Heart left ventricle (tissue), 16 donors: ENCODE measurements at regions not wholly inside any gene's neighbourhood (a gene's known extent, or its start where the extent isn't known, plus 50 kb on each side); places are given as distances from the start of the nearest gene placed in this dataset.

Source experiments
- ATAC-seq, 4 donors: fragments of 200-7000 bp; cut with Tn5 transposase; one replicate each; pipeline ENCODE4 v1.9.1; 2020 to 2022; ENCODE audit warnings: moderate library complexity in 4 of 4, mild to moderate bottlenecking in 3 of 4, moderate number of reproducible peaks in 1 of 4
- DNase-seq, 5 donors: peaks; one replicate each; pipeline ENCODE4 v3.0.0-alpha.2; 2020
- H3K27ac ChIP-seq, 12 donors: fragments of 200-600 bp; sonication (generic) in 4 of 12; one replicate each; pipeline versions ENCODE4 v1.5.0 to v1.8.0; 2016 to 2022; ENCODE audit warnings: mild to moderate bottlenecking in 2 of 12
- H3K27me3 ChIP-seq, 9 donors: fragments of 200-600 bp; sonication (generic) in 2 of 9; one replicate each; pipeline versions ENCODE4 v1.5.1 to v1.8.0; 2016 to 2022; ENCODE audit warnings: mild to moderate bottlenecking in 3 of 9
- H3K36me3 ChIP-seq, 9 donors: fragments of 200-600 bp; sonication (generic) in 2 of 9; one replicate each; pipeline versions ENCODE4 v1.5.0 to v1.8.0; 2018 to 2022; ENCODE audit warnings: mild to moderate bottlenecking in 2 of 9
- H3K4me1 ChIP-seq, 12 donors: fragments of 200-600 bp; sonication (generic) in 4 of 12; one replicate each; pipeline versions ENCODE4 v1.5.0 to v1.8.0; 2016 to 2022; ENCODE audit warnings: mild to moderate bottlenecking in 3 of 12
- H3K4me3 ChIP-seq, 12 donors: fragments of 200-600 bp; sonication (generic) in 4 of 12; one replicate each; pipeline versions ENCODE4 v1.5.0 to v1.8.0; 2017 to 2022; ENCODE audit warnings: mild to moderate bottlenecking in 9 of 12, moderate library complexity in 4 of 12
- H3K9me3 ChIP-seq, 12 donors: fragments of 200-600 bp; sonication (generic) in 4 of 12; one replicate each; pipeline versions ENCODE4 v1.5.0 to v1.8.0; 2016 to 2022; ENCODE audit warnings: mild to moderate bottlenecking in 1 of 12
- POLR2A ChIP-seq, 2 donors: fragments of 450-650 bp; IDR thresholded peaks; one replicate each; pipeline ENCODE4 v1.6.1; 2017; ENCODE audit warnings: antibody characterized with exemption in 2 of 2, mild to moderate bottlenecking in 2 of 2, moderate library complexity in 2 of 2
- WGBS, 4 donors: extraction: QIAGEN DNeasy Blood & Tissue Kit in 2 of 4; methylation state at CpG; one replicate each; pipeline versions ENCODE4 v1.1.5 to v1.1.7; 2013 to 2018; 5-methylcytosine and 5-hydroxymethylcytosine counted together
- intact Hi-C, 10 donors: fragments of 100-400 bp; cut with DNase I; formaldehyde crosslinking; loops; one replicate each; pipeline versions ENCODE4 v1.11.1 to v1.14.2; 2022
- TF ChIP-seq, protein P1 (sequence below), 12 donors: fragments of 200-600 bp; sonication (generic) in 4 of 12; IDR thresholded peaks; one replicate each; pipeline versions ENCODE4 v1.5.0 to v1.8.0; 2018 to 2022; ENCODE audit warnings: antibody characterized with exemption in 12 of 12, mild to moderate bottlenecking in 5 of 12
- donor health status: ischemic (EF 13 %, LVEDD 7.1; RV severe dilation, severe dysfunction).
- donor health status: healthy with polysubstance abuse.
- donor health status: DM: no; HTN: yes; CAD: no.
- donor health status: DM: no; HTN: no; CAD: no.
- donor health status: ischemic (EF 25% LVEDD 6.9; RV normal size, moderate dysfunction).
- donor health status: ischemic (EF 25% LVEDD 5.7; RV mildly dilated, moderate dysfunction).
- donor health status: healthy.
- donor health status: DM: yes; HTN: yes; CAD: no.
- donor health status: ischemic (EF 35%, LVEDD 5.7; RV mildly dilated, moderate dysfunction).
- donor health status: nonischemic (EF 11% LVEDD 7.7; RV severe dilation, severe dysfunction).
- donor health status: DM: yes; HTN: yes; CAD: no.
- donor health status: PGD.
- donor health status: ischemic (EF 29% LVEDD 5.4; RV normal size, mild dysfunction).
- donor health status: nonischemic (EF 23%, LVEDD 6.1; RV moderate dilation, normal function).

DNA sequence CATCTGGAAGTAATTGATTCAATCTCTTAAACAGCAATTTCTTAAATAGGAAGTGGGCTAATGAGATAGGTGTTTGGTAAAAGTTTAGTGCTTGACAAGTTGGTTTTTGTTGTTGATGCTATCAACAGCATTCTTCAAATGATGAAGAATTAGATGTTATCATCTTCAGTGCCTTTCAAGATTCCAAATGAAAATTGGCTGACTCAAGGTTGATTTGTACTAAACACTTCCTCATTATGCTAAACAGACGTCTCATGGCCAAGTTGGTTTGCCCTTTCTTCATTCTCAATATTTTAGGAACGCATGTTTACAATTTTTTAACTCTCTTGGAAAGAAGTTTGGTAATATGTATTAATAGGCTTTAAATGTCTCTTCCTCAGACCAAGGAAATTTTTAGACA, 86.0 kb downstream of the MID1IP1 start:
- WGBS, 4 donors: 47 to 86% (median 54%) methylated on average over 2 of the region's 2 CpGs
- TF ChIP-seq, protein P1, sequence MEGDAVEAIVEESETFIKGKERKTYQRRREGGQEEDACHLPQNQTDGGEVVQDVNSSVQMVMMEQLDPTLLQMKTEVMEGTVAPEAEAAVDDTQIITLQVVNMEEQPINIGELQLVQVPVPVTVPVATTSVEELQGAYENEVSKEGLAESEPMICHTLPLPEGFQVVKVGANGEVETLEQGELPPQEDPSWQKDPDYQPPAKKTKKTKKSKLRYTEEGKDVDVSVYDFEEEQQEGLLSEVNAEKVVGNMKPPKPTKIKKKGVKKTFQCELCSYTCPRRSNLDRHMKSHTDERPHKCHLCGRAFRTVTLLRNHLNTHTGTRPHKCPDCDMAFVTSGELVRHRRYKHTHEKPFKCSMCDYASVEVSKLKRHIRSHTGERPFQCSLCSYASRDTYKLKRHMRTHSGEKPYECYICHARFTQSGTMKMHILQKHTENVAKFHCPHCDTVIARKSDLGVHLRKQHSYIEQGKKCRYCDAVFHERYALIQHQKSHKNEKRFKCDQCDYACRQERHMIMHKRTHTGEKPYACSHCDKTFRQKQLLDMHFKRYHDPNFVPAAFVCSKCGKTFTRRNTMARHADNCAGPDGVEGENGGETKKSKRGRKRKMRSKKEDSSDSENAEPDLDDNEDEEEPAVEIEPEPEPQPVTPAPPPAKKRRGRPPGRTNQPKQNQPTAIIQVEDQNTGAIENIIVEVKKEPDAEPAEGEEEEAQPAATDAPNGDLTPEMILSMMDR (IDR thresholded peaks at IDR 0.05): no peak
- no peak for TF ChIP-seq POLR2A (IDR thresholded peaks at IDR 0.05)
- no peaks in the 10 kb centered on the region for H3K27me3 ChIP-seq
- no peak overlapping the region for H3K27ac ChIP-seq
- no peaks in the 10 kb centered on the region for H3K9me3 ChIP-seq
- no peak for DNase-seq
- H3K4me1 ChIP-seq: no peaks in the 10 kb centered on the region
- intact Hi-C loops: no loop called here
- no peak for ATAC-seq
- H3K36me3 ChIP-seq: no peaks in the 10 kb centered on the region
- H3K4me3 ChIP-seq: no peak overlapping the region

DNA sequence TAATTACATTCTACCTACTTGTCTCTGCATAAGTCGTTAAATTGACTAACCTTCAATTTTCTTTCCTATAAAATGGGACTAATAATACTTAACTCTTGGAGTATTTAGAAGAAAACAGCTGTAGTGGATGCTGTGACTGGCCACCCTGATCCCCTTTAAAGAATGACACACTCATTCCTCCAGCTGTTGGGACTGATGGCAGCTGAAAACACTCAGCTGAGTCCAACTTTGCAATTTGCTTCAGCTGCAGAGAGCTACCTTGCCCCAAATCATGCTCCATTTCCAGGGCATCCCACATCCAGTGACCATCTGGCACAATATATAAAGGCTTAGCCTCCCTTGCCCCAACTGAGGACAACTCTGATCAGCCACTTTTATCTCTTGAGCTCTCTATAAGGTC, 89.1 kb downstream of the MID1IP1 start:
- TF ChIP-seq, protein P1 (IDR thresholded peaks at IDR 0.05): no peak
- TF ChIP-seq POLR2A (IDR thresholded peaks at IDR 0.05): no peak
- no peak overlapping the region for H3K27ac ChIP-seq
- WGBS, 4 donors: 66 to 92% (median 84%) methylated on average over 1 of the region's 1 CpG
- DNase-seq (no peak), ATAC-seq (peak in 1 of 4 donors; percentile 50)
- no peak overlapping the region for H3K4me3 ChIP-seq
- H3K4me1 ChIP-seq: no peaks in the 10 kb centered on the region
- intact Hi-C loops: no loop called here
- H3K27me3 ChIP-seq: peaks cover 0 to 4% (median 0%) of the 10 kb centered on the region in 9 donors
- H3K36me3 ChIP-seq: no peaks in the 10 kb centered on the region
- H3K9me3 ChIP-seq: no peaks in the 10 kb centered on the region

DNA sequence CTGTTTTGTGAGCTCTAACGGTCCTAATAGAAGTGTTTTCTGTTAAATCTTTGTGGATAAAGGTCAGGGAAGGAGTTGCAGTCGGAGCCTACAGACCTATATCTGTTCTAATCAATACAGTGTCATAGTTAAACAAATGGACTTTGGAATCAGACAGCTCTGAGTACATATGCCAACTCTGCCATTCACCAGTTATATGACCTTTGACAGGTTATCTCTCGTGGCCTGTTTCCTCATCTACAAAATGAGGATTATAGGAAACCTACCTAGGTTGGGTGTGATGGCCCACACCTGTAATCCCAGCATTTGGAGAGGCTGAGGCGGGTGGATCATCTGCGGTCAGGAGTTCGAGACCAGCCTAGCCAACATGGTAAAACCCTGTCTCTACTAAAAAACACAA, 89.7 kb downstream of the MID1IP1 start:
- ATAC-seq: no peak
- no peak overlapping the region for H3K27ac ChIP-seq
- H3K36me3 ChIP-seq: no peaks in the 10 kb centered on the region
- H3K9me3 ChIP-seq: no peaks in the 10 kb centered on the region
- no peak for DNase-seq
- 77 to 92% (median 86%) methylated on average over 6 of the region's 6 CpGs for WGBS, 4 donors
- H3K27me3 ChIP-seq: peaks cover 0 to 4% (median 0%) of the 10 kb centered on the region in 9 donors
- no peak overlapping the region for H3K4me3 ChIP-seq
- H3K4me1 ChIP-seq: no peaks in the 10 kb centered on the region
- intact Hi-C loops: no loop called here
- TF ChIP-seq POLR2A (IDR thresholded peaks at IDR 0.05): no peak
- TF ChIP-seq, protein P1 (IDR thresholded peaks at IDR 0.05): no peak

DNA sequence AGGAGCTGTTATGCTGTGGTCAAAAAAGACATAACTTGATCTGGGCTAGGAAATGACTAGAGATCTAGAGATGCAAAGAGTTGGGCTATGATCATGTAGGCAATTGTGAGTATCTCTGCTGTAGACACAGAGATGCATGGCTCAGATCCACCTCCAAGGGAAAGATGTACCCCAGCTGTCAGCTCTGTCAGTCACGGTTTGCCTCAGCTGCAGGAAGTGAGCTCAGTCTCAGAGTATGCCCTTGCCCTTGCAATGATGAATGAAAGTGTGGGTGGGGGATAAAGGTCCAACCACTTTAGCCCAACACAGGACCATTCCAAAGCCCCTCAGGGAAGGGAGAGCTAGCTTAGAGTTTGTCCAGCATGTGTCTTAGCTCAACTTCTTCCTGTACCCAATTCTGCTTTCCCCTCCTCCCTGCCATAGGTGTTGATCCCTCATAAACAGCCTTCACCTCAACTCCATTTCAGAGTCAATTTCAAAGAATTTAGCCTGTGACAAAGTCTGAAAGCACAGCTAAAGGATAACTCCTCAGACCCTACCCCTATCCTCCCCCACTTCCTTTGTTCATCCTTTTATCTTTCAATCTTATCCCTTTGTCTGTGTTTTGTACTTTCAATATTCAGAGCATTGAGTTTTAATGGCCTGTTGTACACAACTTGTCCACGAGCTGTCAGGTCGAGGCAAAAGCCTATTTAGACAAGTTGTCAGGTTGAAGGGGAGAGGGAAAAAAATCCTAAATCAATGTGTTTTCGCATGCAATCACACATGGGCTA, 90.6 kb downstream of the MID1IP1 start:
- WGBS, 4 donors: 64 to 74% (median 71%) methylated on average over 4 of the region's 4 CpGs
- DNase-seq: no peak
- no peak overlapping the region for H3K4me3 ChIP-seq
- H3K27ac ChIP-seq: no peak overlapping the region
- ATAC-seq: peak in 1 of 4 donors; percentile 57
- intact Hi-C loops: no loop called here
- no peaks in the 10 kb centered on the region for H3K36me3 ChIP-seq
- no peaks in the 10 kb centered on the region for H3K9me3 ChIP-seq
- H3K4me1 ChIP-seq: no peaks in the 10 kb centered on the region
- TF ChIP-seq, protein P1 (IDR thresholded peaks at IDR 0.05): no peak
- no peak for TF ChIP-seq POLR2A (IDR thresholded peaks at IDR 0.05)
- peaks cover 0 to 4% (median 0%) of the 10 kb centered on the region in 9 donors for H3K27me3 ChIP-seq
